IPS-NIHi7 (cell line): ENCODE measurements at regions not wholly inside any gene's neighbourhood (a gene's known extent, or its start where the extent isn't known, plus 50 kb on each side); places are given as distances from the start of the nearest gene placed in this dataset.
A peak's percentile ranks its signal among the peaks of the same experiment; 100 is the strongest.
"Not testable (repeated sequence)": the region's sequence is repeated elsewhere in the genome, so short reads cannot be mapped to it uniquely, and the experiment has no call there.

Experiments used
- DNase-seq: peaks from one replicate; pipeline ENCODE4 v3.0.0; 2012; ENCODE audit warnings: mixed read lengths; ENCODE audit errors: extremely low spot score

DNA sequence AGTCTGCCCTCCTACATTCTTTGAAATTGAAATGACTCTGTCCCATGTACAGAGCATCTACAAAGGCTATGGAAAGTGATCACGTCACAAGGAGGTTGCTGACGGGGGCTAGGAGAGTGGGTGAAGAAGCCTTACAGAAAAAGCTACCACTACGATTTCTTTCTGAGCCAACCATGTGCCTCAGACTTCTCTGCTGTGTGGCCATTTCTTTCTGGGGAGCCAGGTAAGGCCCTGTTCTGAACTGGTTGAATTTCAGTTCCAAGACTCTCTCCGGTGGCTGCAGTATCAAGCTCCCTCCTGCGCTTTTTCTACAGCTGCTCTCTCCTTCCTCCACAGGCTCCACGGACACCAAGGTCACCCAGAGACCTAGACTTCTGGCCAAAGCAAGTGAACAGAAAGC, 112.5 kb upstream of the PRSS1 start:
- no peak for DNase-seq

- DNase-seq, result not testable (repeated sequence)
Observed at GRCh38 chr7:142636107-142636506, 113.2 kb upstream of the PRSS1 start.

GRCh38 chr7:142632271-142633134, 116.8 kb upstream of the PRSS1 start:
- DNase-seq, result peak; percentile 88

GRCh38 chr7:142629588-142630260, 119.5 kb upstream of the PRSS1 start:
- no peak for DNase-seq

GRCh38 chr7:142628945-142629344, 120.3 kb upstream of the PRSS1 start:
- DNase-seq, result no peak

DNA sequence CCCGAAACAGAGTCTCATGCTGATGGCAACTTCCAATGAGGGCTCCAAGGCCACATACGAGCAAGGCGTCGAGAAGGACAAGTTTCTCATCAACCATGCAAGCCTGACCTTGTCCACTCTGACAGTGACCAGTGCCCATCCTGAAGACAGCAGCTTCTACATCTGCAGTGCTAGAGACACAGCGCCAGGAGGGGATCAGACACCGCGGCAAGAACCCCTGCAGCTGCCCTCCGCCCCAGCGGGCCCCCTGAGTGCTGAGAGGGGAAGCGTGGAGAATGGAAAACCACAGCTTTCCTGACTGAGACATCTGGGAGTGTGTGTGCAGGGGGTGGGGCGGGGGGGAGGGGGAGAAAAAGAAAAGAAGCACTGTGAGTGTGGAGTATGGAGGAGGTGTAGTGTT, 122.0 kb upstream of the PRSS1 start:
- not testable (repeated sequence) for DNase-seq

DNA sequence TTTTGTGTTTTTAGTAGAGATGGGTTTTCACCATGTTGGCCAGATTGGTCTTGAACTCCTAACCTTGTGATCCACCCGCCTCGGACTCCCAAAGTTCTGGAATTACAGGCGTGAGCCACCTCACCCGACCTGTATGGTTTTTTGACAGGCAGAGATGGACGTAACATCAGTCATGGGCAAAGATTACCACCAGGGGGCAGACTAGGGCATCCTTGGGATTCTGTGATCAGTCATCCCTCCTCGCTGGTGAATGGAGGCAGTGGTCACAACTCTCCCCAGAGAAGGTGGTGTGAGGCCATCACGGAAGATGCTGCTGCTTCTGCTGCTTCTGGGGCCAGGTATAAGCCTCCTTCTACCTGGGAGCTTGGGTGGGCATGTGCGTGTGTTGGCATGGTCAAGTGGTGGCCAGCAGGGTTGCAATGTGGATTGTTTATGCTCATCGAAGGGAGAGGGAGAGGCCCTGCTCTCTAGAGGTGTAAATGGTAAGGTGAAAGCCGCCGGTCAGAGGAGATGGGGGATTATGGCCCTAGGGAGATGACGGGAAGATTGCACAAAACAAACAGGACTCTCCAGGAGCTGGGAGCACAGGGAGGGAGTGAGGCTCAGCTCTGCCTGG, 122.7 kb upstream of the PRSS1 start:
- DNase-seq, result peak; percentile 67

GRCh38 chr7:142625216-142625615, 124.1 kb upstream of the PRSS1 start:
- not testable (repeated sequence) for DNase-seq

- no peak for DNase-seq
Observed at GRCh38 chr7:142620402-142620801, 128.9 kb upstream of the PRSS1 start.

DNA sequence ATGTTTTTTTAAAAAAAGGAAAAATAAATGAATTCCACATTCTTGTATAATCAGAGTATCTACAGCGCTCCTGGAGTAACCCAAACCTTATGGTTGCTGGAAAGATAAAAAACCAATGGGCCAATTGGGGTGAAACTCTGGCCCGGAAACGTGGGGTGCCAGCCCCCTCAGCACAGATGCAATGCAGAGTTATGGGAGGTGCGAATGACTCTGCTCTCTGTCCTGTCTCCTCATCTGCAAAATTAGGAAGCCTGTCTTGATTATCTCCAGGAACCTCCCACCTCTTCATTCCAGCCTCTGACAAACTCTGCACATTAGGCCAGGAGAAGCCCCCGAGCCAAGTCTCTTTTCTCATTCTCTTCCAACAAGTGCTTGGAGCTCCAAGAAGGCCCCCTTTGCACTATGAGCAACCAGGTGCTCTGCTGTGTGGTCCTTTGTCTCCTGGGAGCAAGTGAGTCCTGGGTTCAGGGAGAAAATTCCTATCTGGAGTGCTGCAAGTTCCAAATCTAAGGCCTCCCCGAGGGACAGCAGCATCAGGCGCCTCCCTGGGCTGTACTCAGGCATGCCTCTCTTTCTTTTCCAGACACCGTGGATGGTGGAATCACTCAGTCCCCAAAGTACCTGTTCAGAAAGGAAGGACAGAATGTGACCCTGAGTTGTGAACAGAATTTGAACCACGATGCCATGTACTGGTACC, 130.5 kb upstream of the PRSS1 start:
- no peak for DNase-seq

DNA sequence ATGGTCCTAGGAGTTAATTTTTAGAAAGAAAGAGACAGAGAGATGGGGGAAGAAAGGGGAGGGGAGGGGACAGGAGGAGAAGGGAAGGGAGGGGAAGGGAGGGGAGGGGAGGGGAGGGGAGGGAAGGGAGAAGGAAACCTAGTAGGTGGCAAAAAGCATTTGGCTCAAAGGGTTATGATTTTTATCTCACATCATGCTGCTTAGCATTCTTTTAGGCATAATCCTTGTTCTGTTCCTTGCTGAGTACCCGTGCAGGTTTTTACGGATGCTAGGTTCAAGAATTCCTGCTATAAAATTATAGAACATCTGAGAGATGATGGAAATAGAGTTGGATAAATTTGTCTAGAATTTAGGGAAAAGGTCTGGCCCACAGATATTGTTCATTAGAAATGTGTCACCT, 132.4 kb upstream of the PRSS1 start:
- DNase-seq, result no peak

- no peak for DNase-seq
Observed at GRCh38 chr7:142616121-142616643, 133.1 kb upstream of the PRSS1 start.

DNA sequence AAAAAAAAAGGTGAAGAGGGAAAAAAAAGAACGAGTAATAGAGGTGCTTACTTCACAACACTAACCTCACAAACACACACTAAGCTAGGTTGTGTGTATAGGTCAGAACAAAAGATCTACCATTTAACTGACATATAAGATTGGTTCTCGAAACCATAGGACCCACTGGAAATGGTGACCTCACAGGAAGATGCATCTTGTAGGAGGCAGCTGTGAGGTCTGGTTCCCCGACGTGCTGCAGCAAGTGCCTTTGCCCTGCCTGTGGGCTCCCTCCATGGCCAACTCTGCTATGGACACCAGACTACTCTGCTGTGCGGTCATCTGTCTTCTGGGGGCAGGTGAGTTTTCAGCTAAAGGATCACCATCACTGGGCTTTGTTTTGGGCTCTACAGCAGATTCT, 133.8 kb upstream of the PRSS1 start:
- no peak for DNase-seq

DNA sequence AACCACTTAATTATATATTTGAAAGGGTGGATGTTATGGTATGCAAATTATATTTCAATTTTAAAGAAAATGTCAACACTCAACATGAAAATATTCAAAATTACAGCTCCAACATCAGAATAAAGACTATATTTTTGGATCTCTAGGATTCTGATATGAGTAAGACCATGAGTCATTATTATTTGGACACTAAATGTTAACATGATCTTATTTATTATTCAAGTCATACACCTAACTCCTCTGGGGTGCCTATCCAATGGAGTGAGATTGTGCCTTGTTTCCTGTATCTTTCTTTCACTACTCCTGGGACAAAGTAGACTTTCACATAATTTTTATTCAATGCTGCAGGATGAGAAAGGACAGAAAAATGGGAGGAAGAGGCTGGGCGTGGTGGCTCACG, 135.2 kb upstream of the PRSS1 start:
- DNase-seq, result no peak

DNA sequence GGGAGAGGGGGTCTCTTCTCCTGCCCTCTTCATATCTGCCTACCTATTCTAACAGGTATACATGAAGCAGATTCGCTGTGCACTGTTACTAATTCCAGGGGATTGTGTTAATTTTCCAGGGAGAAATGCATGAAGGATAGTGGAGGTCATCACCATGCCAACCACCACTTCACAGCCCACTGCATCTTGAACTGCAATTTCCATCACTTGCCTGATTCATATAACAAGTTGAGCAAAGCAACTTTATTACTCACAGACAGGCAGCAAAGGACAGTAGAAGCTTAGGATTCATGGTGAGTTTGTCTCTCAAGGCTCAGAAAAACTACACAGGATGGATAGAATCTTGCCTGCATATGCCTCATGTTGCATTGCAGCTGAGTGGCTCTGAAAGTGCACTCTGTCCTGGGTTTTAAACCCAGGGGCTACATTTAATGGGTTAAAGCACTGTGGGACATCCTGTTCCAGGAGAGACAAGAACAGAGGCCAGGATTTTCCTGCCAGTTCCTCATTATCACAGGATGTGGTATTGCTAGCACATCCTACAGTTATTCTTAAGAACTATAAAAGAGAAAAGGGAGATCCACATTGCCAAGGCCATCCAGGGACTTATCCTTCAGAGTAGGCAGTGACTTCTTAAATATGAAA, 136.9 kb upstream of the PRSS1 start:
- DNase-seq, result no peak

DNA sequence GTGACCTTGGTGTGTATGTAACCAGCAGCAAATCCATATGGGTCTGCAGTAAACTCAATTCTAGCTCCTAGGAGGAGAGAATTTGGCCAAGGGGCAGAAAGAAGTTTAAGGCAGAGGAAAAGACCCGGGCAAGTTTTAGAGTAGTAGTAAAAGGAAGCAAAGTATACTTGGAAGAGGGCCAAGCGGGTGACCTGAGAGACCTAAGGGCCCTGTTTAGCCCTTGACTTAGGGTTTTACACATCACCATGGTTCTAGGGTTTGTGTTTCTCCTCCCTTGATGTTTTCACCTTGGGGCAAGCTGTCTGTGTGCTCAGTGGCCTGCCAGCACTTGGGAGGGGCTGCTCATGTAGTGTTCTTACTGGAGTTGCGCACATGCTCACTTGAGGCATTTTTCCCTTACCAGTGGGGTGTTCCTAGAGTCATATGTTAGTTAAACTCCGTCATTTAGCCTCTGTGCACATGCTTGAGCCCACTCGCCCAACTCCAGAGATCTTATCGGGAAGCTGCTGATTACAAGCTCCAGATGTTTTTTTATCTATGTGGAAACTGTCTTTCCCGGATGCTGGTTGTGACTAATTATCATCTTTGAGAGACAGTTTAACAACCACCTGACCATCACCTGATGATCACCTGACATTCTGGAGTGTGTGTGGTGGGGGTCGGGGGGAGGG, 137.6 kb upstream of the PRSS1 start:
- DNase-seq, result no peak

GRCh38 chr7:142608630-142609428, 140.4 kb upstream of the PRSS1 start:
- no peak for DNase-seq

DNA sequence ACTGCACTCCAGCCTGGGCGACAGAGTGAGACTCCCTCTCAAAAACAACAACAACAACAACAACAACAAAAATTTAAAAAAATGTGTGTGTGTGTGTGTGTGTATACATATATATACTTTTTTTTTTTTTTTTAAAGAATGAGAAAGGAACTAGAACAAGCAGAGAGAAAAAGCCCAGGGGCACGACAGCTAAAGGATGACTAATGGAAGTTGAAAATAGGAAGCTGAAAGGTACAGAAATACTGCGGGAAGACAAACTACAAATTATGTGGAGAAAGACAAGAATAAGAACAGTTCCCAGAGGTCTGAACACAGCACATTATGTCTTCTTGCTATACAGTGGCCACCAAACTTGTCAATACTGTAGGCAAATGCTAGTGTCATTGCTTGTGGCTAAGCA, 141.9 kb upstream of the PRSS1 start:
- DNase-seq, result no peak

- no peak for DNase-seq
Observed at GRCh38 chr7:142606081-142606480, 143.2 kb upstream of the PRSS1 start.

DNA sequence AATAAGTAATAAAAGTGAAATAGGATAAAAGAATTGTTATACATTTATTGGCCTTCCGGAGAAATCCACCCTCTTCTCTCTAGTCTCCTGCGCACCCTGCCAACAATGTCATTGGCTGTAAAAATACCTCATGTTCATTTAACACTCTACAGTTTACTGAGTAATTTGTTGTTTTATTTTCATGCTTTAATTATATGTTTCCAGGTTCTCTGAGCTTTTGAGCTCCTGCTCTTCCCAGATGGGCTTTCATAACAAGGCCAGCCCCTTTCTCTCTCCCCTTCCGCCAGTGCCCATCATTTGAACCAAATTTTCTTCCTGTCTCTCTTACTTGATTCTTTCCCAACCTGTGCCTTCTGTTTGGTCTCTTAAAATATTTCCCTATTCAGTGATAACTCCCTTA, 144.6 kb upstream of the PRSS1 start:
- DNase-seq, result no peak
